BLaER1 treated with 17β-estradiol and CSF1 and Interleukin-3, amounts not matched to agents 10 nM and 100 nM (cell line): ENCODE measurements at regions not wholly inside any gene's neighbourhood (a gene's known extent, or its start where the extent isn't known, plus 50 kb on each side); places are given as distances from the start of the nearest gene placed in this dataset.

Source experiments
- H3K27ac ChIP-seq, 11 experiments: shearing (Covaris generic); formaldehyde crosslinking; 2 replicates each; pipeline ENCODE4 v1.8.1; 2022
- H3K27me3 ChIP-seq, 11 experiments: shearing (Covaris generic); formaldehyde crosslinking; 2 replicates each; pipeline ENCODE4 v1.8.1; 2022
- H3K36me3 ChIP-seq, 11 experiments: shearing (Covaris generic); formaldehyde crosslinking; 2 replicates each; pipeline ENCODE4 v1.8.1; 2022
- H3K4me1 ChIP-seq, 10 experiments: shearing (Covaris generic); formaldehyde crosslinking; 2 replicates each; pipeline ENCODE4 v1.8.1; 2022
- H3K4me2 ChIP-seq, 11 experiments: shearing (Covaris generic); formaldehyde crosslinking; 2 replicates each; pipeline ENCODE4 v1.8.1; 2022
- H3K4me3 ChIP-seq, 10 experiments: shearing (Covaris generic); formaldehyde crosslinking; 2 replicates each; pipeline ENCODE4 v1.8.1; 2022
- H3K9ac ChIP-seq, 11 experiments: shearing (Covaris generic); formaldehyde crosslinking; 2 replicates each; pipeline ENCODE4 v1.8.1; 2022
- H3K9me3 ChIP-seq, 11 experiments: shearing (Covaris generic); formaldehyde crosslinking; replicated peaks in 1 of 11; 2 replicates each; pipeline ENCODE4 v1.8.1; 2022
- H4K20me1 ChIP-seq, 11 experiments: shearing (Covaris generic); formaldehyde crosslinking; 2 replicates each; pipeline ENCODE4 v1.8.1; 2022
- Cebpa-rat ChIP-seq, 11 experiments: shearing (Covaris generic); IDR thresholded peaks; 2 replicates each; pipeline ENCODE4 v1.8.1; 2022

DNA sequence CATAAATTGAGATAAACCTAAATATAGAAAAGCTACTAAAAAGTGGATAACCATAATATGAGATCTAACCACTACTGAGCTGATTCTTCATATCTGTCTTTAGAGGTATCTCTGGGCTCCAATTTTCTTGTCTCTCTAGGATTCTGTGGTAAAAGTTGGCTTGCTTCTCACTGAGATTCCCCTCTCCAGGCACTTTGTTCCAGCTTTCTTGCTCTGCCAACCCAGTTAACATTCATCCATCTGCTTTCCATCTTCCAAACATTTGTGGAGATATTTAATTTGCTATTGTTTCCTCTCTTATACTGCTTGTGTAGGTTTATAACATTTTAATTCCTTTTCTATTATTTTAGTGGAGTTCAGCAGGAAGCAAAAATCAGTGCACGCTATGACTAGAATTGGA, 97.6 kb upstream of the LMCD1 start:
- no peak for TF ChIP-seq Cebpa-rat (IDR thresholded peaks at IDR 0.05)
- Histone ChIP-seq H4K20me1 (no peaks in the 10 kb centered on the region), H3K9me3 (peaks cover 15 to 45% (median 21%) of the 10 kb centered on the region in 11 experiments), H3K36me3 (peaks cover 0 to 6% (median 0%) of the 10 kb centered on the region in 11 experiments; a peak in 1 of 22 replicates), H3K27ac (no peak overlapping the region), H3K9ac (no peak overlapping the region), H3K4me2 (no peak overlapping the region), H3K4me3 (no peak overlapping the region), H3K27me3 (no peaks in the 10 kb centered on the region), H3K4me1 (no peaks in the 10 kb centered on the region)

- no peaks in the 10 kb centered on the region for H3K27me3 ChIP-seq
- H3K27ac ChIP-seq = no peak overlapping the region
- H3K4me2 ChIP-seq = no peak overlapping the region
- peaks cover 0 to 6% (median 0%) of the 10 kb centered on the region in 11 experiments; a peak in 1 of 22 replicates for H3K36me3 ChIP-seq
- no peaks in the 10 kb centered on the region for H4K20me1 ChIP-seq
- H3K9me3 ChIP-seq = peaks cover 15 to 46% (median 23%) of the 10 kb centered on the region in 11 experiments
- no peak for TF ChIP-seq Cebpa-rat (IDR thresholded peaks at IDR 0.05)
- H3K4me1 ChIP-seq = no peaks in the 10 kb centered on the region
- H3K9ac ChIP-seq = no peak overlapping the region
- H3K4me3 ChIP-seq = no peak overlapping the region
Observed at GRCh38 chr3:8405144-8405543, 96.5 kb upstream of the LMCD1 start.

DNA sequence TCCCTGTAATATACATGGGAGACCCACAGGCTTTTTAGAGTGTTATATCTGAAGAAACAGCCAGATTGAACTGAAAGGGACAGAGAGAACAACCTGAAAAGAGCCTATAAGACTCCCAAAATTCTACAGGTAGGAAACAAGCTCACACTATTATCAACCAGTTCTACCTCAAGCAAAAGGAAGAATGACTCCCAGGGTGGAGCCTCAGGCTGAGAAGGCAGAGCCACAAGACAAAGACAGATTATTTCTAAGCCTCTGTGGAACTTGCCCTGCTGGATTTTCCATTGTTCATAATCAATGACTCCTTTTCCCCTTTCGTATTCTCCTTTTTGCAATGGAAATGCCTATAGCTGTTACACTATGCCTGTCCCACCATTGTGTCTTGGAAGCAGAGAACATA, 95.1 kb upstream of the LMCD1 start:
- H3K9ac ChIP-seq = no peak overlapping the region
- H3K27me3 ChIP-seq = no peaks in the 10 kb centered on the region
- H3K9me3 ChIP-seq = peaks cover 15 to 57% (median 23%) of the 10 kb centered on the region in 11 experiments
- peaks cover 0 to 6% (median 0%) of the 10 kb centered on the region in 11 experiments; a peak in 1 of 22 replicates for H3K36me3 ChIP-seq
- H3K4me2 ChIP-seq = no peak overlapping the region
- H3K4me1 ChIP-seq = no peaks in the 10 kb centered on the region
- no peak for TF ChIP-seq Cebpa-rat (IDR thresholded peaks at IDR 0.05)
- H4K20me1 ChIP-seq = no peaks in the 10 kb centered on the region
- no peak overlapping the region; a peak in 1 of 20 replicates for H3K4me3 ChIP-seq
- H3K27ac ChIP-seq = no peak overlapping the region

DNA sequence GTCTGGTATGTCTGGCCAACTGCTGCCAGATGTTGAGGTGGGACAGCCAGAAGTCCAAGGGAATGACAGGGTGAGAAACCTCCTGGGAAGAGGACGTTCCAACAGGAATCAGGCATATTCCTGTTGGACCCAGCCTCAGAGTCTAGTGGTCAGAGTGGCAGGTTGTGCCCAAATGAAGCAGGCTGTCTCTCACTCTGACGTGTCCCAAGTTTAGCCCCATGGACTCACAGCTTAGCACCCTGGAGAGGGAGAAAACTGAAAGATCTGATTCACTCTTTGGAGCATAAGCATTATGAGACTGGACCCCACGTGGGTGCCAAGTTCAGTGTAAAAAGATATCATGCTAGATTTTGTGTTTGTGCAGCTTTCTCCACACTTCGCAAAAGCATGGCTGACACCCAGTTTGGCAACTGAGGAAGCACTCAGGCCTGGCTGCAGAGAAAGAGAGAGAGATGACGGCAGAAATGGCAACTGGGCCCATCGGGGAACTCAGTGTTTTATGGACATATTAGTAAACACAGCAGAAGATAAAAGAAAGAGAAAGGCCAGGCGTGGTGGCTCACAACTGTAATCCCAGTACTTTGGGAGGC, 88.2 kb upstream of the LMCD1 start:
- no peaks in the 10 kb centered on the region for H3K36me3 ChIP-seq

GRCh38 chr3:8416965-8417364, 84.7 kb upstream of the LMCD1 start:
- Histone ChIP-seq H3K9ac (no peak overlapping the region; a peak in 1 of 22 replicates), H3K4me3 (no peak overlapping the region), H3K27ac (no peak overlapping the region), H4K20me1 (no peaks in the 10 kb centered on the region), H3K4me1 (peaks cover 0 to 29% (median 9%) of the 10 kb centered on the region in 10 experiments; a peak in 12 of 20 replicates), H3K9me3 (peaks cover 0 to 28% (median 0%) of the 10 kb centered on the region in 11 experiments; a peak in 7 of 22 replicates), H3K4me2 (peak overlapping the region in 2 of 11 experiments; percentile 2 to 10; a peak in 1 of 22 replicates), H3K36me3 (no peaks in the 10 kb centered on the region), H3K27me3 (no peaks in the 10 kb centered on the region)
- no peak for TF ChIP-seq Cebpa-rat (IDR thresholded peaks at IDR 0.05)

More for the DNA sequence above, 88.2 kb upstream of the LMCD1 start:
- H3K27ac ChIP-seq = no peak overlapping the region
- peaks cover 0 to 23% (median 9%) of the 10 kb centered on the region in 10 experiments; a peak in 12 of 20 replicates for H3K4me1 ChIP-seq
- H3K9me3 ChIP-seq = peaks cover 0 to 42% (median 4%) of the 10 kb centered on the region in 11 experiments; a peak in 10 of 22 replicates
- no peak overlapping the region for H3K4me2 ChIP-seq
- no peak overlapping the region for H3K9ac ChIP-seq
- H3K27me3 ChIP-seq = no peaks in the 10 kb centered on the region
- TF ChIP-seq Cebpa-rat (IDR thresholded peaks at IDR 0.05) = no peak
- no peaks in the 10 kb centered on the region for H4K20me1 ChIP-seq
- H3K4me3 ChIP-seq = no peak overlapping the region

GRCh38 chr3:8420612-8421011, 81.0 kb upstream of the LMCD1 start:
- H3K9me3 ChIP-seq = peaks cover 12 to 28% (median 16%) of the 10 kb centered on the region in 11 experiments; a peak in 20 of 22 replicates

DNA sequence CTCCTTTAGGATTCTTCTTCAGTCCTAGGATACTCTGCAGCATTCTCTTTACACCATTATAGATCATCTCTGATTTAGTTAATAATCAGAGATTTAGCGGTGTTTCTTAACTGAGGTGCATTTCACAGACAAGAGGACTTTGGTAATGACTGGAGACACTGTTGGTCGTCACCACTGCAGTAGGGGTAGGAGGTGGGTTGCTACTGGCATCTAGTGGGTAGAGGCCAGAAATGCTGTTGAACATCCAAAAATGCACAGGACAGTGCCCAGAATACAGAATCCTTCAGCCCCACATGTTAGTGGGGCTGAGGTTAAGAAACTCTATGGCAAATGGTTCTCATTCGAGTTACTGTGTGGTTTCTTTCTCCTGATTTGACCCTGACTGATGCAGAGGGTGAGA, 80.4 kb upstream of the LMCD1 start:
- no peak for TF ChIP-seq Cebpa-rat (IDR thresholded peaks at IDR 0.05)
- H3K4me1 ChIP-seq = peaks cover 0 to 11% (median 0%) of the 10 kb centered on the region in 10 experiments; a peak in 5 of 20 replicates
- no peaks in the 10 kb centered on the region for H3K36me3 ChIP-seq
- H3K9me3 ChIP-seq = peaks cover 12 to 21% (median 13%) of the 10 kb centered on the region in 11 experiments; a peak in 20 of 22 replicates
- H3K27me3 ChIP-seq = no peaks in the 10 kb centered on the region
- H3K4me2 ChIP-seq = 0 out of 22 replicates have a peak overlapping the region, but pooled peaks of 1 of the 11 experiments have one; percentile 4
- H3K9ac ChIP-seq = no peak overlapping the region
- H4K20me1 ChIP-seq = no peaks in the 10 kb centered on the region
- H3K27ac ChIP-seq = no peak overlapping the region
- no peak overlapping the region for H3K4me3 ChIP-seq

More at GRCh38 chr3:8420612-8421011, 81.0 kb upstream of the LMCD1 start:
- H3K4me2 ChIP-seq = 0 out of 22 replicates have a peak overlapping the region, but pooled peaks of 1 of the 11 experiments have one; percentile 4
- H3K27ac ChIP-seq = no peak overlapping the region
- no peaks in the 10 kb centered on the region for H4K20me1 ChIP-seq
- H3K36me3 ChIP-seq = no peaks in the 10 kb centered on the region
- peaks cover 0 to 16% (median 0%) of the 10 kb centered on the region in 10 experiments; a peak in 5 of 20 replicates for H3K4me1 ChIP-seq
- H3K9ac ChIP-seq = no peak overlapping the region; a peak in 1 of 22 replicates
- no peak for TF ChIP-seq Cebpa-rat (IDR thresholded peaks at IDR 0.05)
- H3K4me3 ChIP-seq = no peak overlapping the region
- no peaks in the 10 kb centered on the region for H3K27me3 ChIP-seq

DNA sequence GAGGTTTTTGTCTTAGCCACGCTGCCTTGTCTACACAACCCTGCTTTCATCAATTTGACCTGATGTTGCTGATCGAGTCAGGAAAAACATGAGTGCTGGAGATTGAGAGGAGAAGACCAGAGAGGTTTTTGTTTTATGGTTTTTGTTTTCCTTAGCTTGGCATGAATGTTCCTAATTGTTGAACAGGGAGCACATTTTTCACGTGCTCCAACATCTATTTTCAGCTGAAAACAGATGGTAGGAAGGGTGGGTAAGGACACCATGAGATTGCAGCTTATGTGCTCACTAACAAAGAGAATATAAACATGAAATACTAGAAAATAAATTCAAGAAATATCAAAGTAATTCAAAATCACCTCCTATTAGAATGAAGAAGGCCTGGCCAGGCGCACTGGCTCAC, 79.9 kb upstream of the LMCD1 start:
- Histone ChIP-seq H3K9ac (no peak overlapping the region), H3K36me3 (no peaks in the 10 kb centered on the region), H3K27me3 (no peaks in the 10 kb centered on the region), H3K9me3 (peaks cover 12 to 21% (median 13%) of the 10 kb centered on the region in 11 experiments; a peak in 20 of 22 replicates), H3K27ac (no peak overlapping the region), H3K4me2 (no peak overlapping the region), H3K4me3 (no peak overlapping the region), H4K20me1 (no peaks in the 10 kb centered on the region), H3K4me1 (peaks cover 0 to 11% (median 0%) of the 10 kb centered on the region in 10 experiments; a peak in 5 of 20 replicates)
- TF ChIP-seq Cebpa-rat (IDR thresholded peaks at IDR 0.05) = no peak

DNA sequence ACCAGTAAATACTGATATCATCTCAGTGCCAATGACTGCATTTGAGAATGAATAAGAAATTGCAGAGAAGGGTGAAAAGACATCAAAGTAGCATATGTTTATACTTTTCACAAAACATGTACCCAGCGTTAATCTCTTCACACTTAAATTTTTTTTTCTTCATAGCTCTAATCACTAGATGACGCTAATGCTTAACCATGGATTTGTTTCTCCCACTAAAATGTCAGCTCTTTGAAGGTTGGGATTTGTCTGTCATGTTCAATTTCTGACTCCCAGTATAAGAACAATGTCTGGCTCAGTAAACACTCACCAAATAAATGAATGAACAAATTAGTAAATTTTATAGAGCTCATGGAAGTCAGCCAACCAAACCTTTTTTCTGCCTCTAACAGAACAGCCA, 78.3 kb upstream of the LMCD1 start:
- no peak for TF ChIP-seq Cebpa-rat (IDR thresholded peaks at IDR 0.05)
- no peak overlapping the region for H3K4me3 ChIP-seq

More for the DNA sequence above, 78.3 kb upstream of the LMCD1 start:
- H3K9ac ChIP-seq = no peak overlapping the region
- peaks cover 12 to 21% (median 13%) of the 10 kb centered on the region in 11 experiments; a peak in 20 of 22 replicates for H3K9me3 ChIP-seq
- H3K4me1 ChIP-seq = peaks cover 0 to 6% (median 0%) of the 10 kb centered on the region in 10 experiments; a peak in 2 of 20 replicates
- no peaks in the 10 kb centered on the region for H4K20me1 ChIP-seq
- H3K27ac ChIP-seq = no peak overlapping the region
- H3K27me3 ChIP-seq = no peaks in the 10 kb centered on the region
- H3K36me3 ChIP-seq = no peaks in the 10 kb centered on the region
- no peak overlapping the region for H3K4me2 ChIP-seq
